ENCODE measurements at regions not wholly inside any gene's neighbourhood (a gene's known extent, or its start where the extent isn't known, plus 50 kb on each side); places are given as distances from the start of the nearest gene placed in this dataset.

DNA sequence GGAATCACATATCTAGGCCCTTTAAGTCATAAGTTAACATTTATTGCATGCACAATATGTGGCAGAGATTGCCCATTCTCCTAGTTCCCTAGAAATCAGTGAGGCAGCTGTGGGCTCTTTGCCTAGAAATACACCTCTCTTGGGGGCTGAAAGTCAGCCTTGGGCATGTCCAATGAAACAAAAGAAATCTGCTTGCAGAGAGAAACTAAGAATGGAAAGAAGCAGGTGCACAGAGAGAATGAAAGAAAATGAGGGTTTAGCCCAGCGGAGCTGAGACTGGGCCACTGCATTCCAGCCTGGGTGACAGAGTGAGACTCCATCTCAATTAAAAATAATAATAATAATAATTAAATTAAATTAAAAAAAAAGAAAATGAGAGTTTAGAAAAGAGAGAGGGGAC, 57.3 kb upstream of the DAB2 start:
- H3K27me3 ChIP-seq (replicated peaks; ENCODE audit: insufficient read depth, low read depth, low read length, poor library complexity): no peaks in the 10 kb centered on the region
- no TSS peak for BruUV-seq (replicated peaks)
- H3K36me3 ChIP-seq (ENCODE audit: insufficient read depth, low read length, poor library complexity, severe bottlenecking): no peaks in the 10 kb centered on the region
- no peaks in the 10 kb centered on the region for H3K9me3 ChIP-seq (ENCODE audit: low read depth, low read length, poor library complexity, severe bottlenecking)
- TF ChIP-seq CTCF (conservative IDR thresholded peaks at IDR 0.05; ENCODE audit: low read depth, low read length): no peak
- no peak for TF ChIP-seq EZH2 (IDR thresholded peaks at IDR 0.05; ENCODE audit: borderline replicate concordance, low read depth, low read length, poor library complexity, severe bottlenecking)
- no peak for DNase-seq (ENCODE audit: low spot score)
- POLR2A ChIA-PET (ENCODE audit: low non-redundant PET): no interaction called here
- H3K4me1 ChIP-seq (ENCODE audit: insufficient read depth, low read length, poor library complexity, severe bottlenecking): peaks cover 34% of the 10 kb centered on the region
- H3K4me3 ChIP-seq (ENCODE audit: low read depth, low read length, poor library complexity, severe bottlenecking): no peak overlapping the region
- CTCF ChIA-PET: no interaction called here
- intact Hi-C loops (cut with micrococcal nuclease; ENCODE audit: unreplicated experiment): no loop called here
- H3K27ac ChIP-seq (ENCODE audit: low read depth, low read length, poor library complexity, severe bottlenecking): no peak overlapping the region

GRCh38 chr5:39479537-39479936, 54.8 kb upstream of the DAB2 start:
- DNase-seq (ENCODE audit: low spot score): no peak
- no TSS peak for BruUV-seq (replicated peaks)
- Histone ChIP-seq H3K9me3 (ENCODE audit: low read depth, low read length, poor library complexity, severe bottlenecking) (no peaks in the 10 kb centered on the region), H3K27me3 (replicated peaks; ENCODE audit: insufficient read depth, low read depth, low read length, poor library complexity) (no peaks in the 10 kb centered on the region), H3K27ac (ENCODE audit: low read depth, low read length, poor library complexity, severe bottlenecking) (no peak overlapping the region), H3K4me3 (ENCODE audit: low read depth, low read length, poor library complexity, severe bottlenecking) (no peak overlapping the region), H3K36me3 (ENCODE audit: insufficient read depth, low read length, poor library complexity, severe bottlenecking) (no peaks in the 10 kb centered on the region), H3K4me1 (ENCODE audit: insufficient read depth, low read length, poor library complexity, severe bottlenecking) (peaks cover 37% of the 10 kb centered on the region)
- intact Hi-C loops (cut with micrococcal nuclease; ENCODE audit: unreplicated experiment): no loop called here
- TF ChIP-seq CTCF (conservative IDR thresholded peaks at IDR 0.05; ENCODE audit: low read depth, low read length): no peak
- TF ChIP-seq EZH2 (IDR thresholded peaks at IDR 0.05; ENCODE audit: borderline replicate concordance, low read depth, low read length, poor library complexity, severe bottlenecking): no peak
- ChIA-PET CTCF (no interaction called here), POLR2A (ENCODE audit: low non-redundant PET) (no interaction called here)

- TF ChIP-seq EZH2 (IDR thresholded peaks at IDR 0.05; ENCODE audit: borderline replicate concordance, low read depth, low read length, poor library complexity, severe bottlenecking): no peak
- no peak for TF ChIP-seq CTCF (conservative IDR thresholded peaks at IDR 0.05; ENCODE audit: low read depth, low read length)
- H3K36me3 ChIP-seq (ENCODE audit: insufficient read depth, low read length, poor library complexity, severe bottlenecking): no peaks in the 10 kb centered on the region
- no TSS peak for BruUV-seq (replicated peaks)
- peaks cover 37% of the 10 kb centered on the region for H3K4me1 ChIP-seq (ENCODE audit: insufficient read depth, low read length, poor library complexity, severe bottlenecking)
- intact Hi-C loops (cut with micrococcal nuclease; ENCODE audit: unreplicated experiment): no loop called here
- no peak for DNase-seq (ENCODE audit: low spot score)
- H3K27me3 ChIP-seq (replicated peaks; ENCODE audit: insufficient read depth, low read depth, low read length, poor library complexity): no peaks in the 10 kb centered on the region
- POLR2A ChIA-PET (ENCODE audit: low non-redundant PET): no interaction called here
- no peaks in the 10 kb centered on the region for H3K9me3 ChIP-seq (ENCODE audit: low read depth, low read length, poor library complexity, severe bottlenecking)
- H3K27ac ChIP-seq (ENCODE audit: low read depth, low read length, poor library complexity, severe bottlenecking): no peak overlapping the region
- CTCF ChIA-PET: no interaction called here
- no peak overlapping the region for H3K4me3 ChIP-seq (ENCODE audit: low read depth, low read length, poor library complexity, severe bottlenecking)
These were observed 54.1 kb upstream of the DAB2 start for GRCh38 chr5:39478863-39479262.

All from A673 (cell line).